ENCODE measurements at regions not wholly inside any gene's neighbourhood (a gene's known extent, or its start where the extent isn't known, plus 50 kb on each side); places are given as distances from the start of the nearest gene placed in this dataset.

- no peak for DNase-seq
Measured at GRCh38 chr14:51479584-51480325, 172.0 kb upstream of the FRMD6 start.

GRCh38 chr14:51481643-51482042, 170.1 kb upstream of the FRMD6 start:
- no peak for DNase-seq

- no peak for DNase-seq
Measured at GRCh38 chr14:51482102-51482501, 169.6 kb upstream of the FRMD6 start.

DNA sequence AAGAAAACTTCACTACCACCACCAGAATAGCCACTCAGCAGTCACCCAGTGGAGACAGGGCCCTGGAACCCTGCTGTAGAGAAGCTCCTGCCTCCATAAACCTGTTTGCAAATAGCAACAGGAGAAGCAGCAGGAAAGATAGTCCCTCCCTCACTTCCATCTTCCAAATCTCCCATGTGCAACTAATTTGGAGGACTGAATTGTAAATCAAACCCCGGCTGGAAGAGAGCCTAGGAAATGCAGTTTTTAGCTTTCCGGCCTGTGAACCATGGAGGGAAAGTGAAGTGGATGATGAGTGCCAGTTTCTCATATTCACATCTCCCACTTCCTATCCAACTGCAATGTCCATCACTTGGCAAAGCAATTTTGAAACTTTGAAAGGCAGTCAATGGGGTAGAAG, 167.2 kb upstream of the FRMD6 start:
- DNase-seq = no peak

GRCh38 chr14:51485733-51486132, 166.0 kb upstream of the FRMD6 start:
- DNase-seq = no peak

DNA sequence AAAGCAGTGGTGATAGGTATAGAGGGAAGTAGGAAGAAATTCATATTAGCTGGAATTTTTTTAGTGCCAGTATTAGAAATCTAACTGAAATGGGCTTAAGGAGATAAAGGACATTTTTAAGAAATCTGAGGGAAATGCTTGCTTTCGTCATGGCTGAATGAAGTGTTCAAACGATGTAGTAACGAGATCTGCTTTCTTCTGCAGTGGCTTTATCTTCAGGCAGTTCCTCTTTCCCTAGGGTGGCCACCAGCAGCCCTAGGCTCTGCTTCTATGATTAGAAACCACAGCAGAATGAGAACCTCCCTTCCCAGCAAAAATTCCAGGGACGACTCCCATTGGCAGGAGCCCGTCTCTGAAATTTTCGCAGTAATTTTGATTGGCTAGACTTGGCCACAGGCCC, 163.9 kb upstream of the FRMD6 start:
- DNase-seq = no peak

GRCh38 chr14:51488569-51489220, 163.0 kb upstream of the FRMD6 start:
- DNase-seq = no peak

DNA sequence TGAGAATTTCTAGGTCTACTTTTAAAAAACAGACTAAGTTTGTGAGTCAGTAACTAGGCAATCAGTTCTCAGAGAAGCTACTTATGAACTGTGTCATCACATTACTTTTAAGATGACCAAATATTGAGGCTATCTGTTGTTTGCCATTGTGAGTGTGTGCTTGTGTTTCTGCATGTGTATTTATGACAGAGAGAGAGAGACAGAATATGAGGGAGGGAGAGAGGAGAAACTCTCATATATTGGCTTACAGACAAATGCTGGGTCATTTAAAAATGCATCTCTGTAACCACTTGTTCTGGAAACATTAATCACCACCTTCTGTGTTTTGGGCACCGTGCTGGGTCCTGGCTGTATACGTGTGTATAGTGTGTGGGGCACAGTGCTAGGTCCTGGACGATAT, 161.5 kb upstream of the FRMD6 start:
- DNase-seq = no peak

GRCh38 chr14:51491036-51491545, 160.6 kb upstream of the FRMD6 start:
- no peak for DNase-seq

- no peak for DNase-seq
Measured at GRCh38 chr14:51491776-51492175, 159.9 kb upstream of the FRMD6 start.

- no peak for DNase-seq
Measured at GRCh38 chr14:51495319-51495718, 156.4 kb upstream of the FRMD6 start.

GRCh38 chr14:51498411-51499227, 153.1 kb upstream of the FRMD6 start:
- DNase-seq = no peak

DNA sequence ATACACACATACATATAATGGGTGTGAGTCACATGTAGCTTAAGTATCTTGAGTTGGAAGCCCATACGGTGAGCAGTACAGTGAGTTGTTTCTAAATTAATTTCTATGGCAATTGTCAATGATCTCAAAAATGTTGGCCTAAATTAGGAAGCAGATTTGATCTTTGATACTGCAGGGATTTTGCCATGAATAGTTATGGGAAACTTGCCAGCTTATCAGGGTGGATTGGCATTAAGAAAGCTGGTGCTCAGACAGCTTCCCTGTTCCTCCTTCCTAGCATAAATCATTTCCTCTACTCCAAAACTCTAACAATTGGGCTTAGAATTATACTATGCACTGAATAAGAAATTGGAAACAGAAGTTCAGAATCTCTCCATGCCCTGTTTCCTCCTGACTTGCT, 150.9 kb upstream of the FRMD6 start:
- DNase-seq = no peak

- no peak for DNase-seq
Measured at GRCh38 chr14:51501746-51502145, 150.0 kb upstream of the FRMD6 start.

DNA sequence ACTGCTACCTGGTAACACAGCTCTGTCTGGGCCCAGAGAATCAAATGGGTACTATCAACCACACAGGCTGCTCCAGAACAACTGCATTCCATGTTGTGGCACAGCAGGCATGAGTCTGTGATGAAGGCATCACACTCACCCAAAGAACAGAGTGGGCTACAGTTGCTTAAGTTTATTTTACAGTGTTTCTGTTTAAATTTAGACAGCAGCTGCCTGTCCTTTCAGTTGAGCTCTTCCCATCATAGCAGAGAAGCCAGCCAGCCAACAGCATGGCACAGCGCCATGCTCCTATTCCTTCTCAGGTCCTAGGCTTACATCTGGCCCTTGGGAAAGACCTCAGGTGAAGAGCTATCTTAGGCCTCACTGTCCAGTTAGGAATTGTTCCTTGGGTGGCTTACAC, 147.0 kb upstream of the FRMD6 start:
- no peak for DNase-seq

GRCh38 chr14:51507511-51507905, 144.2 kb upstream of the FRMD6 start:
- no peak for DNase-seq

- DNase-seq = no peak
Measured at GRCh38 chr14:51507906-51508511, 143.7 kb upstream of the FRMD6 start.

GRCh38 chr14:51511265-51511664, 140.4 kb upstream of the FRMD6 start:
- no peak for DNase-seq

DNA sequence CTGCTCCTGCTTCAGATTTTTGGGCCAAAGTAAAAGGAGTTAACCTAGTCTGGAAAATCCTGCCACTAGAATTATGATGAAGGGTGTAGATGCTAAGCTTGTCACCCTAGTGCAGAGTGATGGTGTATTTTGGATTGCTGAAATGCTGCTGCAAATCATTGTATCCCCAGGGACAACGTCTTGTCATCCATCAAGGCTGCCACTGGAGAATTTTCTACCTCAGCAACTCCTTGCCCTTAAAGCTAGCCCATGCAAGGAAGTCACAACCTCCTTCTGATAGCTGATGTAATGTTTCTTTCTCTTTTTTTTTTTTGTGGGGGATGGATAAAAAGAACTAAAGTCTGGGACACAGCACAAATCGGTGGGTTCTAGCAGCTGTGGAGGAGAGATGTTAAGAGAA, 139.4 kb upstream of the FRMD6 start:
- DNase-seq = no peak

DNA sequence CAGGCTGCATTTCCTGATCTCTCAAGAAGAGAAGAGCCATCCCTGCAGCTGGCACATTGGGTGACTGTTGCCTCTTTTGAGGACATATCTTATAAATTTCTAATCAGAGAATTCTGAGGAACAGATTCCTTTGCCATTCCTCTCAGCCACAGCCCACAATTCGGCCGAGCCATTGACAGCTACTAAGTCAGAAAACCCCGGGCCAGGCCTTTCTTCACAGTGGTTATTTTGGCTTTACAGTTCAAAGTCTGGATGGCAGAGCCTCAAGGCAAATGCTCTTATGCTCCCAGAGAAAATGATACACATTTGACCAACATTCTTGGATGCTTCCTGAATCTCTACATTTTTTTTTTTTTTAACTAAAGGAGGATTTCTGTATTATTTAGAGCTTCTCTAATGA, 138.4 kb upstream of the FRMD6 start:
- DNase-seq = no peak

- no peak for DNase-seq
Measured at GRCh38 chr14:51513933-51514332, 137.8 kb upstream of the FRMD6 start.

DNA sequence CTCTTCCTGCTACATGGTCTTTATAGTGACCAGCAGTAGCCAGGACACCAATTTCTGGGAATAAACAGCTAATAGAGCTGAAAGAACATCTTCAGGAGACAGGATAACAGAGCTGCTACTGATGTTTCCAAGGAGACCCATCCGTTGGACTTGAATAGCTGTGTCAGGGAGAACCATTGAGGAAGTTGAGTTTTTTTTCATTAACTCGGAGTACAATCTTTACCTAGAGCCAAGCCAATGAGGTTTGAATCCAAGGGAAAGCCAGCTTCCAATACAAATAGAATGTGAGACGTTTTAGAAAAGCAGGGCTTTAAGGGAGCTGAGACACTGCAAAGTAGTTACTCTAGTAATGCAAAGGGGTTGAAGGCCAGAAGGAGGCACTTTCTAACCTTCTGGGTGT, 136.1 kb upstream of the FRMD6 start:
- DNase-seq = no peak

DNA sequence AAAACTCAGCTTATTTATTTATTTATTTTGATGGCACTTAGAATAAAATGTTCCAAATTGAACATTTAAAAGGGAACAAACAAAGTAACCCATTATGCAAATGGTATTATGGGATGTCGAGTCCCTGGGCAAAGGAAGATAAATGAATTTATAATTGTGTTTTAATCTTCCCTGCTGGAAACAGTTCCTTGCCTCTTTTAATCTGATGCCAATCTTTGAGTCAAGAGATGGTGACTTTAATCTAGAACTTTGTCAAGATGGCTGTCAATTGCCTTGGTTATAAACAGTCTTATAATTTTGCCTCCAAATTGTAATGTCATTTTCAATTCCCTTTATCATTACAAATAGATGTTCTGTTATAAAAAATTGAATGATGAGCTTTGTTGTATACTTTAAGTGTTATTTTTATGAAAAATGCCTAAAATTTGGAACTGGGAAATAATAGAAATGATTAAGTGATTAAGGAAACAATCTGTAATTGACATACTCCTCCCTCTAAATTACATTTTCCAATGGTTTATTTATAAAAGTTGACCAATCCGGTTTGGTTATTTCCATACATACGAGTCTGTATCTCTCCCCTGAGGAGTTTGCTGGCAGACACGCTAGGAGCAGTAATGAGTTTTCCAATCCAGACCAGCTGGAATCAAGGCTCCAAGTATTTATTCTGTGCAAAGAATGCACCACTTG, 134.9 kb upstream of the FRMD6 start:
- DNase-seq = no peak
